Posterior cingulate gyrus (tissue), 11 donors: ENCODE measurements at regions not wholly inside any gene's neighbourhood (a gene's known extent, or its start where the extent isn't known, plus 50 kb on each side); places are given as distances from the start of the nearest gene placed in this dataset.

Experiments
- DNase-seq, 10 donors: peaks; one replicate each; pipeline versions ENCODE4 v3.0.0 to v3.0.0-alpha.2; 2020 to 2021; ENCODE audit warnings: mixed read lengths in 3 of 10
- intact Hi-C: fragments of 100-400 bp; cut with DNase I; formaldehyde crosslinking; loops from one replicate; pipeline ENCODE4 v1.15.1; 2023

DNA sequence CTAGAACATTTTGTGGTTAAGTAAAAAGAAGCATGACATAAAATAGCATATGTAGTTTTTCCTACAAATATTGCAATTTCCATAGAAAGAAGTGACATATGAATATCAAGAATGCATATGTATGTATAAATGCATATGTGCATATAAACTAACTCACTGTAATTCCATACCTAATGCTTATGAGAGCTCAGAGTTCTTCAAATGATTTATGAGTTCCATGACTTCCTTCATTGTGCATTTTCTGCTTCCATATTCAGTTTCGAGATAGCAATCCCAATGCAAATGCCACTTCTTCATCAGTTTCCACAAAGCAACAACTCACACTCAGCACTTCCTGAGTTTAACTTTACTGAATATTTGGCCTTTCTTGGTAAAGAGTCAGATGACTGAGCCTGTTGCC is 1744.3 kb upstream of the MIR17HG start:
- intact Hi-C loops: no loop called here
- no peak for DNase-seq

DNA sequence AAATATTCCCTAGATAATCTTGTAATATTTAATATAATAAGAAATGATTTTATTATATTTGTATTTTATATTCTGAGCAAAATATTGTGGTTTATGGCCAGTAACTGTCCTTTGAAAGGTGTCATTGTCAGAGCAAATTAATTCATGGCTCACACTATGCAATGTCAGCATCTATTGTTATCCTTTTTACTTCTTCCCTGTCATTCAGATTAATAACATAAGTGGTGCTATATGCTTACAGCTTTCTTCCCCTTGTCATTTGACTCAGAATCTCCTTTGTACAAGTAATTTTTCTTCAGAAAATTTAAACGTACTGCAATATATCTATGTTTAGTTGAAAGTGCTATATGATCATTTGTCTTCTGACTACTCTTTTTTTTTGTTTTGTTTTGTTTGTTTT is 1738.2 kb upstream of the MIR17HG start:
- no peak for DNase-seq
- intact Hi-C loops: no loop called here

DNA sequence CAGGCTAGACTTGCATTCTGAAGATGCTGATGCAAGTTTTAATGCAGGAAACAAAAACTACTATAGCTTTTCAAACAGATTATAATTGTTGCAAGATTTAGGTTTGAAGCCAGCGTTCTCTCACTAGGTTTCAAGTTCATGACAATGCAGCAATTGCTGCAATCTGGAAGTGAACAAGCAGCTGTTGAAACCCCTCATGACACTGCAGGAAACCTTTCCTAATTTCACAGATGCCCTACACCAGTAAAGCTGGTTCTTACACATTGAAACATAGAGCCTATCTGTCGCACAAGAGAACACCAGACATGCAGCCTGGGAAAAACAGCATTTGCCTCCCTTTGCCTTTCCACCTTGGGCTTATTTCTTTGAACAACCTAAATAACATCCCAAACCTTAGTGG is 1737.2 kb upstream of the MIR17HG start:
- no peak for DNase-seq
- intact Hi-C loops: no loop called here

DNA sequence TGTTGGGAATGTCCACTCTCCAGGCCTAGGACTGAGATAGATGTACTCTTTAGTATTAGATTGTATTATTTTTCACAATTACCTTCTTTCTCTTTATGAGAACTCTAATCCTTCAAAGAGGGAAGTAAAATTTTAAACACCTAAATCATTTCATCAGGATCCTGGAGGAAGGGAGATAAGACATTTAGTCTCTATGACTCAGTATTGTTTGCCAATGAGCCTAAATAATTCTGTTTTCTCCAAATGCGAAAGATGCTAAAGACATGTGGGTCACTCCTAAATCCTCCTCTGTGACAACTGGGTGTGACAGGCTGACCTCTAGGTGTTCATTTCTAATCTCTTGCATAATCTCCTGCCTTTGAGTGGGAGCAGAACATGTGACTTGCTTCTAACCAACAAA is 1736.6 kb upstream of the MIR17HG start:
- intact Hi-C loops: no loop called here
- DNase-seq: no peak

DNA sequence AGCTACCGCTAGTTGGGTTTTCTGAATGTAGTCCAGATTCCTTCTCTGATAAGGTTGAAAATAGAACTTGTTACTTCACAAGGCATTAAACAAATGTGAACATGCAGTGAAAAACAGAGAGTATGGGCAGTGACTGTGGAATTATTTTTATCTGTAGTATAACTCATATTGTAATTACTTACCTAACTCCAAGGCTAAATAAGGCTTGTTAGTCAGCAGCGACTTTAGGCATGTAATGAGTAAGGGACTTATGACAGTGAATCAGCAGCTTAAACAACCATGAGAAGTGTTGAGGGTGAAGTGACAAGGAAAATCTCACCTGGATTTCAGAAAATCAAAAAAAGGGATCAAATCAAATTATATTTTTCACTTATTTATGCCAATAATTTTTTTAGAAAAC is 1719.5 kb upstream of the MIR17HG start:
- intact Hi-C loops: no loop called here
- DNase-seq: no peak

DNA sequence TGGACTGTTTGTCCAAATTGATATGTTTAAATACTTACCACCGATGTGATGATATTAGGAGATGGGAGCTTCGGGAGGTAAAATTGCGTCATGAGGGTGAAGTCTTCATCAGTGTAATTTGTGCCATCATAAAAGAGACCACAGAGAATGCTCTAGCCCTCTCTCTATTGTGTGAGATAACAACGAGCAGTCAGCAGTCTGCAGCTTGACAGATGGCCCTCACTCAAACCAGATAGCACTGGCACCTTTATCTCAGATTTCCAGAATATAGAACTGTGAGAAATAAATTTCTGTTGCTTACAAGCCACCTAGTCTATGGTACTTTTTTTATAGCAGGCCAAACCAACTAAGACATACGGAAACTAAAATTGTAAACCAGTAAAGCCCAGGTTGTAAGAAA is 1718.9 kb upstream of the MIR17HG start:
- no peak for DNase-seq

DNA sequence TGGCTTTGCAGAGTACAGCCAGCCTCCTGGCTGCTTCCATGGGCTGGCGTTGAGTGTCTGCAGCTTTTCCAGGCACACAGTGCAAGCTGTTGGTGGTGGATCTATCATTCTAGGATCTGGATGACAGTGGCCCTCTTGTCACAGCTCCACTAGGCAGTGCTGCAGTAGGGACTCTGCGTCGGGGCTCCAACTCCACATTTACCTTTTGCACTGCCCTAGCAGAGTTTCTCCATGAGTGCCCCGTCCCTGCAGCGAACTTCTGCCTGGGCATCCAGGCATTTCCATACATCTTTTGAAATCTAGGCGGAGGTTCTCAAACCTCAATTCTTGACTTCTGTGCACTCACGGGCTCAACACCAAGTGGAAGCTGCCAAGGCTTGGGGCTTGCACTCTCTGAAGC is 1697.3 kb upstream of the MIR17HG start:
- intact Hi-C loops: no loop called here
- no peak for DNase-seq

More for the DNA sequence above, 1718.9 kb upstream of the MIR17HG start:
- intact Hi-C loops: no loop called here

DNA sequence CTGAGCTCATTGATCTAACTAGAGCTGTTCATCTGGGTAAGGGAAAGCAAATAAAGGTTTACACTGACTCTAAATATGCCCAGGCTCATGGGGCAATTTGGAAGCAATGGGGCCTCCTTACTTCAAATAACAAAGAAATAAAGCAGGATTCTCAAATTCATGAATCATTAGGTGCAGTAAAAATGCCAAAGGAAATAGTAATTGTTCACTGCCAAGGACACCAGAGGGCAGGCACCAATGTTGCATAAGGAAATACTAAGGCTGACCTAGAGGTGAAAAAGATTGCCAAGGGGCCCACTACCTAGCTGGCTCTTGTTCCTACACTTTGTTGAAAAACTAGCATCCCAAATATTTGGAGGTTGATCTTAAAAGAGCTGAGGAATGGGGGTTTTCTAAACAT is 1686.7 kb upstream of the MIR17HG start:
- intact Hi-C loops: no loop called here
- no peak for DNase-seq

DNA sequence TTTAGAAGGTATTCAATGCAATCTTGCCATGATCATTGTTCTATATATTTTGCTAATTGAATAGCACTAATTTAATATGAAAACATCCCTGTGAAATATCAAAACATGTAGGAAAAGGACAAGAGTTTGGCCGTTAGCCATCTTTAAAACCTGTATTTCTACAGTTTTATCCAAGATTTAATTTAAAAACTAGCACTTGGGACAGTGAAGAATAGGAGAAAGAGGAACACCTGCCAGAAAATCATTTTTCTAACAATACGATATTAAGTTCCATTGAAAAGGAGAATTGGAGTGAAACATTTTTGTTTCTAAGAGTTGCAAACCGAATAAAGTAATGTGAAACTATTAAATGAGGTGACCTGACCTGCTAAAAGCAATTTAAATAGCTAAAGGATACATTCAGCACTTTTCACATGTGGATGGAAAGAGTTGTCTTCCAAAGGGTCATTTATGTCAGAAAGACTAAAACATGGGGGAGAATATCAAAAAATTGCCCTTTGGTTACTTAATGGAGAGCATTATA is 1673.6 kb upstream of the MIR17HG start:
- no peak for DNase-seq
- intact Hi-C loops: no loop called here

DNA sequence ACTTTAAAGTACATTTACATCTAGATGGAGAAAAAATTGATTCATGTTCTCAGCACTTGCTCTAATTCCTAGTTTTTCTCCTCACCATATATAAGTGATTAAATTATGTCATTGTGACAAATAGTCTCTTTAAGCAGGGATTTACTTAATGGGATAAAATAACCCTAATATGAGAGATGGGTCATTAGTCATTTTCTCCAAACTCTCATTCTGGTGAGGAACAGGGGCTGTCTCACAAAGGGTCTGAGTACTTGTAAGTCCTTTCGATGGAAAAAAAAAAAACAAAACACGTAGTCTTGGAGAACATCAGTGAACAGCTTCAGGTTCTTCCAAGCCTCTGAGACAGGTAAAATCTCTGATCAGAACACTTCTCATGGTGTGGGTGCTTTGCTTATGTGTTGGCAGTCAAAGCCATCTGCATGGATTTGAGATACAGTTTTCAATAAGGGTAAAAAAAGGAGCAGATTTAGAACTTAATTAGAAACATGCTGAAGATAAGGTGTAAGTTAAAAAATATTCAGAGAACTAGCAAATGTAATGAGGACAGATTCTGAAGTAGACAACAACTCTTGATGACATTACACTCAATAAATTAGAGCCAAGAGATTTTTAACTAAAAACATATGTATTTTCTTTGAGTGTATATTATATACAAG is 1668.9 kb upstream of the MIR17HG start:
- no peak for DNase-seq
- intact Hi-C loops: no loop called here

DNA sequence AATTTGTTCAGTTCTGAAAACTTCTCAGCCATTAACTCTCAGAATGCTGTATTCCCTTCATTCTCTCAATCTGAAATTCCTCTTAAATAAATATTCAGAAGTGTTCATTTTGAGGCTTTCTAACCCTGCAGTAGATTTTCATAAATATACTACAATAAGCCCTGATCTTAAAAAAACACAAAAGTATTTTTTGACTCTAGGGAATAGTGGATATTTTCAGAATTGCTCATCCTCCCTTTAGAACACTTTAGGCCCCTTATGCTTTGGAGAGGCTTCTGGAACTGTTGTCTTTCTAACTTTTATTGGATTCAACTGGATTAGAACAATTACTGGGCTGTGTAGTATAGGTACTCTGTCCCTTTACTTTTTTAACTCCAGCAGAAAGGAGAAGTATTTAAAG is 1662.6 kb upstream of the MIR17HG start:
- intact Hi-C loops: no loop called here
- no peak for DNase-seq

DNA sequence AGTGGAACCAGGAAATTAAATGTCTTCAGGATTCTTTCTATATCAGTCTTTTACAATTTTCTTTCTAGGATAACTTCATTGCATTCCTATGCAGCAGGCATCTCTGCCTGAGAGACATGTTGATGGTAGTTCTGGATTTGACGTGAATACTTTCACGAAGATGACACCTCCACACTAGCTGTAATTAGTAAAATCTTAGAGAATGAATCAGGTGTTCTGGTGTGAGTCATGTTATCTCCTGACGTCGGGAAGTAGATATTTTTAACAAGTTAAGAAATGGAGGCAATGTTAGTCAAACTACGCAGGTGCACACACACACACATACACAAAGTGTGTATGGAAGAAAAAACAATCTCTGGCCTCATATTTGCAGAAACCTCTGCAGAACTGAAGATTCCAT is 1661.3 kb upstream of the MIR17HG start:
- no peak for DNase-seq
- intact Hi-C loops: no loop called here

DNA sequence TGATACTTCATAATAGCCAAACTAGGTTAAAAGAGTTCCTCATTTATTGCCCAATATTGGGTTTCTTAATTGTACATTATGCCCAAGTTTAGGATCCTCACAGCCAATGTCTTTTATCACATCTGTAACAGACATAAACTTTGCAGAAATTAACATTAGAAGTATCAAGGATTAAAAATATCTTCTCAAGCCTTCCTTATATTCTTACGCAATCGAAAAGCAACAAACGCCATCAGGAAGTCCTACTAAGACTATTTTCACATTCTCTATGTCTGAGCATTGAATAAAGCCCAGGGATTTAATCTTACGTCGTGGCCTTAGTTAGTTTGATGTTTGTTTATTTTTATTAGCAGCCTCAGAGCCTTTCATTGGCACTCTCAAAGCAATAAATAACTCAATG is 1660.4 kb upstream of the MIR17HG start:
- intact Hi-C loops: no loop called here
- no peak for DNase-seq

DNA sequence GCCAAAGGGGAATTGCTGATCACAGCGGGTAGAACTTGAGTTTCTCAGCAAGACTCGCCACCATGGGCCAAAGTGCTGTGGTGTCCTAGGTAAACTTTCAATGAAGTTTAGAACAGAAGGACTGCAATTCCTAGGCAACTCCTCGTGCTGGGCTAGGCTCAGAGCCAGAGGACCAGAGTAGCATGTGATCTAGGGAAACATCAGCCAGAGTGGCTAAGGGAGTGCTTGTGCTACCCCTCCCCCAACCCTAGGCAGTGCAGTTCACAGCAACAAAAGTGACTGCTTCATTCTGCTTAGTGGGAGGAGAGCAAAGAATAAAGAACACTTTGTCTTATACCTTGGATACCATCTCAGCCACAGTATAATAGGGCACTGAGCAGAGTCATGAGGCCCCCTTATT is 1658.6 kb upstream of the MIR17HG start:
- intact Hi-C loops: no loop called here
- peak; percentile 28 to 91 (median 62) for DNase-seq

DNA sequence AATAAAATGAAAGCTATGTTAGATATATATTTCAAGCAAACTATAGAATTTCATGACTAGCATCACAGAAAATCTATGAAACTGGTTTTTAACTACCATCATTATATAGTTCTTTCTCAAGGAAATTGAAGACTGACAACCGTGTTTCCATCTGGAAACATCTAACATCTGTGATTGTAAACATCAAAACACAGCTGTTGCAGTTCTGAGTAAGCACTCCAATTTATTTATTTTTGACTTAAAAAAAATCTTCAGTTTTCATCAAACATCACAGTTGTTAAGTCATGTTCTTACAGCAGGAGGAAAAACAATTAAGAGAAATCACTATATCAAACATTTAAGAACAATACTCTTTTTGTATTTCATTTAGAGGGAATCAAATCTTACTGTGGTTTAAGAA is 1653.0 kb upstream of the MIR17HG start:
- no peak for DNase-seq
- intact Hi-C loops: no loop called here

DNA sequence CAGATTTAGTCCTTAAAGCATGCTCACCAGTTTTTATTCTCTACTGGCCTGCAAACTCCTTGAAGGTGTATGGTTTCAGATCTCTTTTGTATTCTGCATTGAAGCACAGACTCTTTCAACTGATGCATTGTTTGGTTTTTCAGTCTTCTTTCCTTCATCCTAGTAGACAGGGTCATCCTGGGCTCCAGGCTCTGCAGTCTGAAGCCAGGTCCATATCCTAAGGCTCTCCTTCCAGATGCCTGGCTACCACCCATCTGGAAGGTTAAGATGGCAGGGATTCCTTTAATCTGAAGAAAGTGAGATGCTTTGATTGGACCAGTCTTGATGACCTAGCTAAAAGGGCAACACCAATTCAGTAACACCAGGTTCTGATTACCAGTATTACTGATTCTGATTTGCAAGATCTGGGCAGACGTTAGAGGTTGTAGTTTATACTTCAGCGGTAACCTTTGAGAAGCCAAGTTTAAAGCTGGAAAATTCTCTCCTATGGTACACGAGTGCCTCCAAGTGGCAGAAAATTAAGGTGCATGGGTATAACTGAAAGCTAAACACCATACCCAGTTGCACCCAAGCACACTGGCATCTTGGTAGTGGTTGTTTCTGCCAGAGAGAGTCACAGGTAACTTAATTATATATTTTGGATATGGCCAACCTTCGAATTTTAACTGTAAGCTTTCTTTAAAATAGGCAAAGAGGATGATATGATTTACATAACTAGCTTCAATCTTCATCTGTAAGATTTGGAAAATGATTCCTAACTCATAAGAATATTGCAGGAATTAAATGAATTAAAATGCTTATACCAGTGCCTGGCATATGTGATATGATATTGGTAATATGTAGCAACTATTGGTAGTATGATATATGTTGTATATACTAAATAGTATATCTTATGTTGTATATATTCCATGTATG is 1651.9 kb upstream of the MIR17HG start:
- DNase-seq: peak in 4 of 10 donors; percentile 19 to 52 (median 34)
- intact Hi-C loops: no loop called here

DNA sequence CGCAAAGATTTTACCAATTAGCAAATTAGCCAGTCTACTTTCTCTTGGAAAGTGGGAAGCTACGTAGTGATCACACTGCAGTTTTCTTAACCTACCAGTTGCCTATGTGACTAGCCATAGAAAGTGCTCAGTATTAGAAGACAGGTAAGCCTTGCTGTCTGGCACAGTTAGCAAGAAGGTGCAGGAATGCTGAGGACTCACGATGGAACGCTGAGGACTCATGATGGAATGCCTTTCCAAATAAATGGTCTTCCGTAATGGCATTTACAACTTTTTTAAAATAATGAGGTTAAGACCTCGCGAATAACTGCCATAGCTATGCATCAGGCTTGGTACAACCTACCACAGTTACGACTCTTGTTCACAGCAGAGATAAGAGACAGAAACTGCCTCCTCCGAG is 1645.6 kb upstream of the MIR17HG start:
- intact Hi-C loops: no loop called here

DNA sequence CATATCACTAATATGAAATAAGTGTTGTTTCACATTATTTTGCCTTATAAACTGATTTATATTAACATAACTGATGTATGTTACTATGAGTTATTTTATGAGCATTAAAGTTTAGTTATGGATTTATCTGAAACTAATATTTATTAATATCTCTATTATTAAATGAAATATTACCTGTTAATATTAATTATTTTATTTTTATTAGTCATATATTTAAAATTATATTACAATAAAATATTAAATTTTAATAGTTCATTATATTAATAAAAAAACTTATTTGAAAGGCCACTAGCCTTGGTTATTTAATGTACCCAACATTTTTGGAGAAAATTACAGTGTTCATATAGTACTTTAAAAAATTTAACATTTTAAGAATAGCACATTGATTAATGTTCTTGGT is 1643.4 kb upstream of the MIR17HG start:
- DNase-seq: no peak
- intact Hi-C loops: no loop called here

More for the DNA sequence above, 1645.6 kb upstream of the MIR17HG start:
- no peak for DNase-seq

DNA sequence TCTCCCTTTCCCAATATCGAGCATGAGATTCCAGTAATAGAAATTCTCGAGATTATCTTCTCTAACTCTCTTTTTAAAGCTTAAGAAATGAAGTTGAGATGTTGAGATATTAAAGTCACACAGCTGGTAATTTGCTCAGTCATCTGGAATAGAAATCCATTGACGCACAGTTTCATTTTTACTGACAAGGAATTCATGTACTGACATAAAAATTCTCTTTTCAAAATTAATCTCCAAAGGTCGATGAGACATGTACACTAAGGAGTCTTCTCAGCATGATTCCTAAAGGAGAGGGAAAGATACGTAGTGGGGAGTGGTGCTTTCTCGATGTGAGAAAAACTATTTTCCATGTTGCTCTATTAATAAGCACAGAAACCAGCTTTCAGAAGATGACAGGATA is 1639.5 kb upstream of the MIR17HG start:
- no peak for DNase-seq
- intact Hi-C loops: no loop called here

DNA sequence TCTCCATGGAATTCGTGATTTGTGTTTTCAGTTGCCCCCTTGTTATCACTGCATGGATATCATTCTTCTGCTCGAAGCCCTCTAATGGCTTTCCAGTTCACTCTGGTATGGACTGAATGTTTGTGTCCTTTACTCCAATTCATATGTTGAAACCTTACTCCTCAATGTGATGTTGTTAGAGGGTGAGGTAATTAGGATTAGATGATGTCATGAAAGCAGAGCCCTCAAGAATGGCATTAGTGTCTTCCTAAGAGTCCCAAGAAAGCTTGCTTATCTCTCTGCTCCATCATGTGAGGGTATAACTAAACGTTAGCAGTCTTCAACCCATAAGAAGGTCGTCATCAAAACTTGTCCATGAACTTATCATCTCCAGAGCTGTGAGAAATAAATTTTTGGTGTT is 1626.3 kb upstream of the MIR17HG start:
- intact Hi-C loops: no loop called here
- DNase-seq: no peak

DNA sequence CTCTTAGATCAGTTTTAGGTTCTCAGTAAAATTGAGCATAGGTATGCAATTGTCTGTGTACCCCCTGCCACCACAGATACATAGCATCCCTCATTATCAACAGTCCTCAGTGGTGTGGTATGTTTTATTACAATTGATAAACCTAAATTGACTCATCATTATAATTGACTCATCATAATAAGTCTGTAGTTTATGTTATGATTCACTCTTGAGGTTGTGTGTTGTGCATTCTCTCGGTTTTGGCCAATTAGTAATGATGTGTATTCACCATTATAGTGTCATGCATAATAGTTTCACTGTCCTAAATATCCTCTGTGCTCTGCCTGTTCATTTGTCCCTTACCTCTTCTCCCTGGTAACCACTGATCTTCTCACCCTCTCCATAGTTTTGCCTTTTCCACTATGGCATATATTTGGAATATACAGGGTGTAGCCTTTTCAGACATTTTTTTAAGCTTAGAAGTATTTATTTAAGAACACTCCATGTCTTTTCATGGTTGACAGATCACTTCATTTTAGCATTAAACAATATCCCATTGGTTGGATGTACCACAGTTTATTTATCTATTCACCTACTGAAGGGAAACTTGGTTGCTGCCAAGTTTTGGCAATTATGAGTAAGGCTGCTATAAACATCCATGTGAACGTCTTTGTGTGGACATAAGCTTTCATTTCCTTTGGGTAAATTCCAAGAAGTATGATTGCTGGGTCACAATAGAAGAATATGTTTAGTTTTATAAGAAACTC is 1620.6 kb upstream of the MIR17HG start:
- intact Hi-C loops: no loop called here
- DNase-seq: no peak
